Gastroesophageal sphincter (tissue), 3 donors: ENCODE measurements at regions not wholly inside any gene's neighbourhood (a gene's known extent, or its start where the extent isn't known, plus 50 kb on each side); places are given as distances from the start of the nearest gene placed in this dataset.

Source experiments
- POLR2A ChIP-seq, 2 donors: fragments of 450-650 bp; IDR thresholded peaks; one replicate each; pipeline ENCODE4 v1.6.1; 2017; ENCODE audit warnings: antibody characterized with exemption in 2 of 2, mild to moderate bottlenecking in 2 of 2, moderate library complexity in 1 of 2
- POLR2AphosphoS5 ChIP-seq: sonication (generic); formaldehyde crosslinking; IDR thresholded peaks from one replicate; pipeline ENCODE4 v1.6.1; 2017; ENCODE audit warnings: antibody characterized with exemption
- TF ChIP-seq, protein P1 (sequence below), 4 experiments: fragments of 200-600 bp in 2 of 4; fragments of 450-650 bp in 2 of 4; sonication (generic) in 1 of 4; IDR thresholded peaks; one replicate each; pipeline ENCODE4 v1.5.1; 2017 to 2019; ENCODE audit warnings: antibody characterized with exemption in 4 of 4, mild to moderate bottlenecking in 2 of 4, moderate library complexity in 2 of 4

DNA sequence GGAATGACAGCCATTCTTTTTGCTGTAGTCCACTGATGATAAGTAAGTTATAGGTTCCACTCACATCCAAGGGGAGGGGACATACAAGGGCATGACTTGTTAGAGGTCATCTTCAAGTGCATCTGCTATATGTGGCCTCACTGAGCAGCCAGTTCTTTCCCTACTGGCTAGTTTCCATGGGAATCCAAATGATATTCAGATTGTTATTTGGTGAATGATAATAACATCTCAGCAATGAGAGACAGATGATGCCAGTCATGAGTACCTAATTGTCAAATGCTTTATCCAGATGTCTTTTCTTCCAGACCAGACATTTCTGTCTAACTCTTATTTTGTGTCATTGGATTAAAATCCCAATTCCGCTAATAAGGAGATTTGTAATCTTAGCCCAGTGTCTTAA, 460.4 kb upstream of the BOD1L1 start:
- TF ChIP-seq, protein P1, sequence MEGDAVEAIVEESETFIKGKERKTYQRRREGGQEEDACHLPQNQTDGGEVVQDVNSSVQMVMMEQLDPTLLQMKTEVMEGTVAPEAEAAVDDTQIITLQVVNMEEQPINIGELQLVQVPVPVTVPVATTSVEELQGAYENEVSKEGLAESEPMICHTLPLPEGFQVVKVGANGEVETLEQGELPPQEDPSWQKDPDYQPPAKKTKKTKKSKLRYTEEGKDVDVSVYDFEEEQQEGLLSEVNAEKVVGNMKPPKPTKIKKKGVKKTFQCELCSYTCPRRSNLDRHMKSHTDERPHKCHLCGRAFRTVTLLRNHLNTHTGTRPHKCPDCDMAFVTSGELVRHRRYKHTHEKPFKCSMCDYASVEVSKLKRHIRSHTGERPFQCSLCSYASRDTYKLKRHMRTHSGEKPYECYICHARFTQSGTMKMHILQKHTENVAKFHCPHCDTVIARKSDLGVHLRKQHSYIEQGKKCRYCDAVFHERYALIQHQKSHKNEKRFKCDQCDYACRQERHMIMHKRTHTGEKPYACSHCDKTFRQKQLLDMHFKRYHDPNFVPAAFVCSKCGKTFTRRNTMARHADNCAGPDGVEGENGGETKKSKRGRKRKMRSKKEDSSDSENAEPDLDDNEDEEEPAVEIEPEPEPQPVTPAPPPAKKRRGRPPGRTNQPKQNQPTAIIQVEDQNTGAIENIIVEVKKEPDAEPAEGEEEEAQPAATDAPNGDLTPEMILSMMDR (IDR thresholded peaks at IDR 0.05): no peak
- TF ChIP-seq POLR2A (IDR thresholded peaks at IDR 0.05) (no peak), POLR2AphosphoS5 (no peak)
